Osteoblast (primary cell): ENCODE measurements at regions not wholly inside any gene's neighbourhood (a gene's known extent, or its start where the extent isn't known, plus 50 kb on each side); places are given as distances from the start of the nearest gene placed in this dataset.
"Not testable (repeated sequence)": the region's sequence is repeated elsewhere in the genome, so short reads cannot be mapped to it uniquely, and the experiment has no call there.

Experiments
- DNase-seq: peaks from one replicate; pipeline ENCODE4 v3.0.0; 2011; ENCODE audit warnings: low spot score, mixed read lengths; ENCODE audit not compliant: insufficient read length; ENCODE audit errors: missing footprints
- H2AFZ ChIP-seq: 2 replicates; pipeline ENCODE4 v1.6.0; 2011; ENCODE audit warnings: mild to moderate bottlenecking, low read length
- H3K27ac ChIP-seq: 2 replicates; pipeline ENCODE4 v1.5.1; 2011; ENCODE audit warnings: mild to moderate bottlenecking, low read depth, low read length, moderate library complexity
- H3K27me3 ChIP-seq: 2 replicates; pipeline ENCODE4 v1.6.0; 2012; ENCODE audit warnings: mild to moderate bottlenecking, control low read depth, inconsistent platforms, low read length, moderate library complexity; ENCODE audit not compliant: insufficient read depth
- H3K36me3 ChIP-seq: 2 replicates; pipeline ENCODE4 v1.5.1; 2011; ENCODE audit warnings: mild to moderate bottlenecking, low read length, control low read depth, moderate library complexity; ENCODE audit not compliant: insufficient read depth
- H3K4me1 ChIP-seq: 2 replicates; pipeline ENCODE4 v1.5.1; 2011; ENCODE audit warnings: mild to moderate bottlenecking, low read length, control low read depth, moderate library complexity; ENCODE audit not compliant: insufficient read depth
- H3K4me2 ChIP-seq: 2 replicates; pipeline ENCODE4 v1.6.0; 2011; ENCODE audit warnings: mild to moderate bottlenecking, low read length; ENCODE audit not compliant: insufficient read depth
- H3K4me3 ChIP-seq: fragments of 200-600 bp; sonication (generic); 3 replicates; pipeline ENCODE4 v1.5.1; 2012; ENCODE audit warnings: mild to moderate bottlenecking, low read length, inconsistent platforms; ENCODE audit not compliant: insufficient read depth
- H3K79me2 ChIP-seq: 2 replicates; pipeline ENCODE4 v1.6.0; 2012; ENCODE audit warnings: mild to moderate bottlenecking, low read length, control low read depth, inconsistent platforms; ENCODE audit not compliant: insufficient read depth
- H3K9me3 ChIP-seq: 2 replicates; pipeline ENCODE4 v1.5.1; 2011; ENCODE audit warnings: low read depth, low read length, control low read depth
- H4K20me1 ChIP-seq: 2 replicates; pipeline ENCODE4 v1.6.0; 2012; ENCODE audit warnings: mild to moderate bottlenecking, low read length, control low read depth; ENCODE audit not compliant: insufficient read depth
- TF ChIP-seq, protein P1 (sequence below): IDR thresholded peaks from 2 replicates; pipeline ENCODE4 v1.5.1; 2011; ENCODE audit warnings: mild to moderate bottlenecking, low read depth, low read length, moderate library complexity; ENCODE audit errors: extremely low read depth

DNA sequence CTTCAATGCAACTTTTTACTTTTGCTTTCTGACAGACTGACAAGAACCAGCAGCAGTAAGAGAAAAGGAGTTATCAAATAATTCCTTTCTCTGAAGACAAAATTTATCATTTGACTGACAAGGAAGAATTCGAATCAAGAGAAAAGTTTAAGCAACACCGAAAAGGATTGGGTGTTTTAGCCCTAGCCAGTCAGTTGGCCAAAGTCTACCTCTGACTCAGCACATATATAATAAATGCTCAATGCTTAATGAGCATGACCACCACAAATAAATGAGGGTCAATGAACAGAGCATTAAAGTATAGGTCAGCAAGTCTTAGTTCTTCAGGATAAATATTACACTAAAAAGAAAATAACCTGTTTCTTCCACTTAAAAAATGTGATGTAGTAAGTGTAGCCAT is 1603.5 kb upstream of the C9orf72 start:
- no peaks in the 10 kb centered on the region for H3K4me1 ChIP-seq
- no peak overlapping the region for H3K4me3 ChIP-seq
- H3K27ac ChIP-seq, result no peak overlapping the region
- TF ChIP-seq, protein P1, sequence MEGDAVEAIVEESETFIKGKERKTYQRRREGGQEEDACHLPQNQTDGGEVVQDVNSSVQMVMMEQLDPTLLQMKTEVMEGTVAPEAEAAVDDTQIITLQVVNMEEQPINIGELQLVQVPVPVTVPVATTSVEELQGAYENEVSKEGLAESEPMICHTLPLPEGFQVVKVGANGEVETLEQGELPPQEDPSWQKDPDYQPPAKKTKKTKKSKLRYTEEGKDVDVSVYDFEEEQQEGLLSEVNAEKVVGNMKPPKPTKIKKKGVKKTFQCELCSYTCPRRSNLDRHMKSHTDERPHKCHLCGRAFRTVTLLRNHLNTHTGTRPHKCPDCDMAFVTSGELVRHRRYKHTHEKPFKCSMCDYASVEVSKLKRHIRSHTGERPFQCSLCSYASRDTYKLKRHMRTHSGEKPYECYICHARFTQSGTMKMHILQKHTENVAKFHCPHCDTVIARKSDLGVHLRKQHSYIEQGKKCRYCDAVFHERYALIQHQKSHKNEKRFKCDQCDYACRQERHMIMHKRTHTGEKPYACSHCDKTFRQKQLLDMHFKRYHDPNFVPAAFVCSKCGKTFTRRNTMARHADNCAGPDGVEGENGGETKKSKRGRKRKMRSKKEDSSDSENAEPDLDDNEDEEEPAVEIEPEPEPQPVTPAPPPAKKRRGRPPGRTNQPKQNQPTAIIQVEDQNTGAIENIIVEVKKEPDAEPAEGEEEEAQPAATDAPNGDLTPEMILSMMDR, result no peak
- H4K20me1 ChIP-seq, result no peaks in the 10 kb centered on the region
- H3K36me3 ChIP-seq, result no peaks in the 10 kb centered on the region
- no peak for DNase-seq
- H3K9me3 ChIP-seq, result peaks cover 2% of the 10 kb centered on the region
- H3K27me3 ChIP-seq, result no peaks in the 10 kb centered on the region
- H3K79me2 ChIP-seq, result no peaks in the 10 kb centered on the region
- no peak overlapping the region for H2AFZ ChIP-seq
- no peak overlapping the region for H3K4me2 ChIP-seq

DNA sequence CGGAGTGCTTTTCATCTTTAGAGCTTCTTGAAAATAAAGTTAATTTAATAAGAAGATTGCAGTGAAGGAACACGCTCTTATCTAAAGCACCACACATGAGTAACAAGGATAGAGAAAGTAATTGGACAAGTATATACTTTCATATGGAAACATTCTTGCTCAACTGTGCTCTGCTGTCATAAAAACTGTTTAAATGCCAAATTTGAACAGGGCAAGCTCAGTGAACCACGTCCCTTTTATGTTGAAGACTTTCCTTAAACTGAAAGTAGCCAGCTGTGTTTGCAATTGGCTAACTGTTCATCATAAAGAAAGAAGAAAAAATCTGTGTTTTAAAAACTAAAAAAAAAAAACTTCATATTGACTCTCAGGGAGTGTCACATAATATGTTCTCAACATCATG is 1610.7 kb upstream of the C9orf72 start:
- TF ChIP-seq, protein P1, result no peak
- no peaks in the 10 kb centered on the region for H3K36me3 ChIP-seq
- H3K9me3 ChIP-seq, result no peaks in the 10 kb centered on the region
- H2AFZ ChIP-seq, result no peak overlapping the region
- H4K20me1 ChIP-seq, result no peaks in the 10 kb centered on the region
- H3K27ac ChIP-seq, result no peak overlapping the region
- no peak for DNase-seq
- no peaks in the 10 kb centered on the region for H3K27me3 ChIP-seq
- no peak overlapping the region for H3K4me3 ChIP-seq
- no peaks in the 10 kb centered on the region for H3K4me1 ChIP-seq
- H3K4me2 ChIP-seq, result no peak overlapping the region
- no peaks in the 10 kb centered on the region for H3K79me2 ChIP-seq

DNA sequence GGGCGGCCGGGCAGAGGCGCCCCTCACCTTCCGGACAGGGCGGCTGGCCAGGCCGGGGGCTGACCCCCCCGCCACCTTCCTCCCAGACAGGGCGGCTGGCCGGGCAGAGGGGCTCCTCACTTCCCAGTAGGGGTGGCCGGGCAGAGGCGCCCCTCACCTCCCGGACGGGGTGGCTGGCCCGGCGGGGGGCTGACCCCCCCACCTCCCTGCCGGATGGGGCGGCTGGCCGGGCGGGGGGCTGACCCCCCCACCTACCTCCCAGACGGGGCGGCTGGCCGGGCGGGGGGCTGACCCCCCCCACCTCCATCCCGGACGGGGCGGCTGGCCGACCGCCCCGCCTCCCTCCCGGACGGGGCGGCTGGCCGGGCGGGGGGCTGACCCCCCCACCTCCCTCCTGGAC is 1615.5 kb upstream of the C9orf72 start:
- H3K79me2 ChIP-seq, H4K20me1 ChIP-seq, H3K36me3 ChIP-seq, H3K27ac ChIP-seq, H3K4me3 ChIP-seq, DNase-seq, H3K9me3 ChIP-seq, H3K27me3 ChIP-seq, H3K4me1 ChIP-seq, H2AFZ ChIP-seq, H3K4me2 ChIP-seq: not testable (repeated sequence)

DNA sequence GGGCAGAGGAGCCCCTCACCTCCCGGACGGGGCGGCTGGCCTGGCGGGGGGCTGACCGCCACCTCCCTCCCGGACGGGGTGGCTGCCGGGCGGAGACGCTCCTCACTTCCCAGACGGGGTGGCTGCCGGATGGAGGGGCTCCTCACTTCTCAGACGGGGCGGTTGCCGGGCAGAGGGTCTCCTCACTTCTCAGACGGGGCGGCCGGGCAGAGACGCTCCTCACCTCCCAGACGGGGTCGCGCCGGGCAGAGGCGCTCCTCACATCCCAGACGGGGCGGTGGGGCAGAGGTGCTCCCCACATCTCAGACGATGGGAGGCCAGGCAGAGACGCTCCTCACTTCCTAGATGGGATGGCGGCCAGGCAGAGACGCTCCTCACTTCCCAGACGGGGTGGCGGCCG is 1615.9 kb upstream of the C9orf72 start:
- H3K79me2 ChIP-seq, H3K27me3 ChIP-seq, H3K9me3 ChIP-seq, H3K27ac ChIP-seq, H3K4me1 ChIP-seq, H3K4me2 ChIP-seq, H2AFZ ChIP-seq, H3K36me3 ChIP-seq, H4K20me1 ChIP-seq, DNase-seq, H3K4me3 ChIP-seq: not testable (repeated sequence)

DNA sequence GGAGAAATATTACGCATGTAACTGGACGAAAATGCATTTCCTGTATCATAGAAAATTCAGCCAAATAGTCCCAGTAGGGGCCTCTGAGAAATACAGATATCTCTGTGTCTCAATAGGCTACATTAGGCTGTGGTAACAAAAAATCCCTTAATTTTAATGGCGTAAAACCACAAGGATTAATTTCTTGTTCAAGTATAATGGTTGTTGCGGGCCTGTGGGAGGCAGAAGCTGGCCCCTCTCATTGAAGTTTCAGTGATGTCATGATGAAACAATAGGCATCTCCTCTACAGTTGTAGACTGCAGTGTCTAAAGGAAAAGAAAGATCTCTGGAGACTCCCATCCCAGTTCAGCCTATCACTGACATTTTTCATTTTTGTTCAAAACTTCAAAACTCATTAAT is 1625.6 kb upstream of the C9orf72 start:
- Histone ChIP-seq H4K20me1 (no peaks in the 10 kb centered on the region), H3K27ac (no peak overlapping the region), H3K4me2 (no peak overlapping the region), H2AFZ (no peak overlapping the region), H3K9me3 (no peaks in the 10 kb centered on the region), H3K4me3 (no peak overlapping the region), H3K4me1 (no peaks in the 10 kb centered on the region), H3K79me2 (no peaks in the 10 kb centered on the region), H3K27me3 (no peaks in the 10 kb centered on the region), H3K36me3 (no peaks in the 10 kb centered on the region)
- DNase-seq, result no peak
- TF ChIP-seq, protein P1, result no peak
